ENCODE measurements at regions not wholly inside any gene's neighbourhood (a gene's known extent, or its start where the extent isn't known, plus 50 kb on each side); places are given as distances from the start of the nearest gene placed in this dataset.

DNA sequence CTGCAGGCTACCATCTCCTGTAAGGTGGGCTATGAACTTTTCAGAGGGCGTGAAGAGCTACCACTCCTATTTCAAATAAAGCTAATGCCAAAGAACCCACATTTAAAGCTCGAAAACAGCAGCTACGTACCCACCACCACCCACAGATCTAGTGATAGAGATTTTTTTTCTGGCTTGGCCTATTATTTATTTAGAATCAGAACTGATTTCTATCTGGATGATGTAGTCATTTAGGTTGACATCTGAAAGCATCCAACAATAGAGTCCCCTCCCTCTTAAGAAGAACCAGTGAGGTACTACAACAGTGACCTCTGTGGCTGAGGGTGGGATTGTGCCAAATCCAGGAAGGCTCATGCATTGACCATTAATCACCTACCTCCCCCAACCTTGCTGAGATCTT is 113.8 kb upstream of the ADO start:
- FAIRE-seq, result no peak
- no peak overlapping the region for H3K4me2 ChIP-seq (ENCODE audit: control insufficient read depth, extremely low read depth, insufficient read depth, low read depth, low read length)
- dilution Hi-C loops (cut with MboI; ENCODE audit: extremely low pct_ligation_motif_present, low sequenced_read_pairs), result no loop called here
- no peak overlapping the region for H2AFZ ChIP-seq (ENCODE audit: control insufficient read depth, low read length)
- no peaks in the 10 kb centered on the region for H4K20me1 ChIP-seq (ENCODE audit: control insufficient read depth, extremely low read depth, insufficient read depth, low read length)
- DNase-seq (ENCODE audit: low read depth, low spot score), result no peak
- TF ChIP-seq, protein P1, sequence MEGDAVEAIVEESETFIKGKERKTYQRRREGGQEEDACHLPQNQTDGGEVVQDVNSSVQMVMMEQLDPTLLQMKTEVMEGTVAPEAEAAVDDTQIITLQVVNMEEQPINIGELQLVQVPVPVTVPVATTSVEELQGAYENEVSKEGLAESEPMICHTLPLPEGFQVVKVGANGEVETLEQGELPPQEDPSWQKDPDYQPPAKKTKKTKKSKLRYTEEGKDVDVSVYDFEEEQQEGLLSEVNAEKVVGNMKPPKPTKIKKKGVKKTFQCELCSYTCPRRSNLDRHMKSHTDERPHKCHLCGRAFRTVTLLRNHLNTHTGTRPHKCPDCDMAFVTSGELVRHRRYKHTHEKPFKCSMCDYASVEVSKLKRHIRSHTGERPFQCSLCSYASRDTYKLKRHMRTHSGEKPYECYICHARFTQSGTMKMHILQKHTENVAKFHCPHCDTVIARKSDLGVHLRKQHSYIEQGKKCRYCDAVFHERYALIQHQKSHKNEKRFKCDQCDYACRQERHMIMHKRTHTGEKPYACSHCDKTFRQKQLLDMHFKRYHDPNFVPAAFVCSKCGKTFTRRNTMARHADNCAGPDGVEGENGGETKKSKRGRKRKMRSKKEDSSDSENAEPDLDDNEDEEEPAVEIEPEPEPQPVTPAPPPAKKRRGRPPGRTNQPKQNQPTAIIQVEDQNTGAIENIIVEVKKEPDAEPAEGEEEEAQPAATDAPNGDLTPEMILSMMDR (optimal IDR thresholded peaks at IDR 0.05 in 1 of 3, IDR thresholded peaks at IDR 0.05 in 1 of 3, conservative IDR thresholded peaks at IDR 0.05 in 1 of 3; ENCODE audit: extremely low read depth in 1 of 3, insufficient read depth in 2 of 3, low read length in 3 of 3), result no peak
- no peak for TF ChIP-seq EZH2 (IDR thresholded peaks at IDR 0.05; ENCODE audit: low read length)
- H3K4me1 ChIP-seq (ENCODE audit: control insufficient read depth, extremely low read depth, insufficient read depth, low read length), result no peaks in the 10 kb centered on the region
- no peak overlapping the region for H3K27ac ChIP-seq (ENCODE audit: control insufficient read depth, insufficient read depth, low read length)
- H3K36me3 ChIP-seq (ENCODE audit: control insufficient read depth in 2 of 2, extremely low read depth in 1 of 2, insufficient read depth in 2 of 2, low read length in 2 of 2), result no peaks in the 10 kb centered on the region
- H3K4me3 ChIP-seq (ENCODE audit: control insufficient read depth in 2 of 3, extremely low read depth in 1 of 3, insufficient read depth in 2 of 3, low read depth in 1 of 3, low read length in 3 of 3), result no peak overlapping the region
- H3K27me3 ChIP-seq (ENCODE audit: control insufficient read depth, extremely low read depth, insufficient read depth, low read length), result no peaks in the 10 kb centered on the region
- H3K9me1 ChIP-seq (ENCODE audit: control insufficient read depth, extremely low read depth, insufficient read depth, low read length), result no peaks in the 10 kb centered on the region
- H3K79me2 ChIP-seq (ENCODE audit: control insufficient read depth, insufficient read depth, low read length), result no peaks in the 10 kb centered on the region
- no peaks in the 10 kb centered on the region for H3K9me3 ChIP-seq (ENCODE audit: control insufficient read depth, low read depth, low read length)
- no peak overlapping the region for H3K9ac ChIP-seq (ENCODE audit: control insufficient read depth, extremely low read depth, insufficient read depth, low read length)

DNA sequence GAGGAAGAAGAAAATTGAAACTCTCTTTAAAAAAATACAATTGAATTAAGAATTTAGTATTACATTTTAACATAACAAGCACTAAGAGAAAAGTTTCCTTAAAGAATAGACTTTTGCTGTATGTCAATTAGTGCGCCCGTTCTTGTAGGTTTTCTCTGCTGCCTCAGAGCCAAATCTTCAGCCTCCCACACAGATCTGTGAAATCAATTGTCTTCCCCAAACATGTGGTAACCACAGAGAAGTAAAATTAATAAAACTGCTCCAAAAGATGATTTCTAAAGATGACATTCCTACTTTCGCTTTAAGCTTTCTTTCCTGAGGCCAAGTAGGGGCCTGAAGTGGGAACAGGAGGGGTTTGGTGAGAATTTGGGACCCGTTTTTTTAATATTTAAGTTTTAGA is 113.2 kb upstream of the ADO start:
- Histone ChIP-seq H3K4me2 (ENCODE audit: control insufficient read depth, extremely low read depth, insufficient read depth, low read depth, low read length) (no peak overlapping the region), H3K27ac (ENCODE audit: control insufficient read depth, insufficient read depth, low read length) (no peak overlapping the region), H2AFZ (ENCODE audit: control insufficient read depth, low read length) (no peak overlapping the region), H3K27me3 (ENCODE audit: control insufficient read depth, extremely low read depth, insufficient read depth, low read length) (no peaks in the 10 kb centered on the region), H3K9ac (ENCODE audit: control insufficient read depth, extremely low read depth, insufficient read depth, low read length) (no peak overlapping the region), H3K9me3 (ENCODE audit: control insufficient read depth, low read depth, low read length) (no peaks in the 10 kb centered on the region), H3K4me1 (ENCODE audit: control insufficient read depth, extremely low read depth, insufficient read depth, low read length) (no peaks in the 10 kb centered on the region), H3K79me2 (ENCODE audit: control insufficient read depth, insufficient read depth, low read length) (no peaks in the 10 kb centered on the region), H4K20me1 (ENCODE audit: control insufficient read depth, extremely low read depth, insufficient read depth, low read length) (no peaks in the 10 kb centered on the region), H3K36me3 (ENCODE audit: control insufficient read depth in 2 of 2, extremely low read depth in 1 of 2, insufficient read depth in 2 of 2, low read length in 2 of 2) (no peaks in the 10 kb centered on the region), H3K4me3 (ENCODE audit: control insufficient read depth in 2 of 3, extremely low read depth in 1 of 3, insufficient read depth in 2 of 3, low read depth in 1 of 3, low read length in 3 of 3) (no peak overlapping the region), H3K9me1 (ENCODE audit: control insufficient read depth, extremely low read depth, insufficient read depth, low read length) (no peaks in the 10 kb centered on the region)
- no peak for TF ChIP-seq EZH2 (IDR thresholded peaks at IDR 0.05; ENCODE audit: low read length)
- TF ChIP-seq, protein P1 (optimal IDR thresholded peaks at IDR 0.05 in 1 of 3, IDR thresholded peaks at IDR 0.05 in 1 of 3, conservative IDR thresholded peaks at IDR 0.05 in 1 of 3; ENCODE audit: extremely low read depth in 1 of 3, insufficient read depth in 2 of 3, low read length in 3 of 3), result no peak
- DNase-seq (ENCODE audit: low read depth, low spot score) (no peak), FAIRE-seq (no peak)
- dilution Hi-C loops (cut with MboI; ENCODE audit: extremely low pct_ligation_motif_present, low sequenced_read_pairs), result no loop called here
